Neutrophil (primary cell): ENCODE measurements at regions not wholly inside any gene's neighbourhood (a gene's known extent, or its start where the extent isn't known, plus 50 kb on each side); places are given as distances from the start of the nearest gene placed in this dataset.

Experiments
- H3K27ac ChIP-seq: fragments of 200-600 bp; sonication (generic); 2 replicates; pipeline ENCODE4 v1.5.1; 2016; ENCODE audit warnings: mild to moderate bottlenecking, moderate library complexity
- H3K27me3 ChIP-seq: fragments of 200-600 bp; sonication (generic); 2 replicates; pipeline ENCODE4 v1.6.0; 2016; ENCODE audit warnings: mild to moderate bottlenecking
- H3K36me3 ChIP-seq: fragments of 200-600 bp; sonication (generic); 2 replicates; pipeline ENCODE4 v1.5.1; 2017
- H3K4me1 ChIP-seq, 2 experiments: fragments of 200-600 bp in 1 of 2; sonication (generic) in 1 of 2; 1 replicate in 1 of 2; 2 replicates in 1 of 2; pipeline versions ENCODE4 v1.5.1 to v1.6.1; 2013 to 2016; ENCODE audit warnings: low read depth in 1 of 2, low read length in 1 of 2, mild to moderate bottlenecking in 1 of 2, moderate library complexity in 1 of 2; ENCODE audit not compliant: control insufficient read depth in 1 of 2, insufficient read depth in 1 of 2
- H3K4me3 ChIP-seq, 2 experiments: fragments of 200-600 bp in 1 of 2; sonication (generic) in 1 of 2; 1 replicate in 1 of 2; 2 replicates in 1 of 2; pipeline ENCODE4 v1.5.1; 2013 to 2016; ENCODE audit warnings: low read depth in 1 of 2, low read length in 1 of 2, mild to moderate bottlenecking in 1 of 2, moderate library complexity in 1 of 2
- H3K9me3 ChIP-seq: fragments of 200-600 bp; sonication (generic); 2 replicates; pipeline ENCODE4 v1.5.1; 2016
- CTCF ChIP-seq: fragments of 200-600 bp; sonication (generic); IDR thresholded peaks from 2 replicates; pipeline ENCODE4 v1.5.1; 2016; ENCODE audit warnings: antibody characterized with exemption

DNA sequence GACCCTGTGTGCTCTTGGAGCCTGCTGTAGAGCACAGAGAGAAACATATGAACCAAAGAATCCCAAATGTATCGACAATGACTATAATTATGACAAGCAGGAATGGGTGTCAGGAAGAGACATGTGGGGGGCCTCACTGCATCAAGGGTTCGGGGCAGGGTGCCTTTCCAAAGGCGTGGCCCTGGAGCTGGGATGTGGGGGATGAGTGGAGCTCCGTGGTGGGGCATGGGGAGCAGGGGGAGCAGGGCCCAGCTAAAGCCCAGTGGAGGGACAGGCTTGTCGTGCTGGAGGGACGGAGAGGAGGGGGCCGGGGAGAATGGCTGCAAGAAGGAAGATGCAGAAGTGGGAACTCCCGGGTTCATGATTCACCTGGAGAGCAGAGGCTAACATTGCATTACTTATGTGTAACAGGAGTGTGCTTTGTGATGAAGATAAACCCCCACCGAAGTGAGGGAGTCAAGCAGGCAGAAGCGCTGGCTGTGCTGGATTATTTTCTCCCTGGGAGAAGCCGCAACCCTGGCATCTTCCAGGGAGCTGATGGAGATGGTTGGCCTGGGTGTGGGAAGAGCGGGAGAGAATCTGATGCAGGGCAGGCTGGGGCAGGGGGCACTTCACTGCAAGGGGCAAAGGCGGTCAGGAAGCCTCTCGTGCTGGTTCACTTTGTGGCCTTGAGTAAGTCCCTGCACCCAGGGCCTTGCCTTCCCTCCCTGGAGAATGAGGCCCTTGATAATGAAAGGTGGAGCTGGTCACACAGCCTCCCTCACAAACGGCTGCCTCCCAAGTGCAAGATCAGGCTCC is 124.6 kb upstream of the RUNX3 start:
- Histone ChIP-seq H3K4me3 (no peak overlapping the region), H3K36me3 (no peaks in the 10 kb centered on the region), H3K27me3 (no peaks in the 10 kb centered on the region), H3K4me1 (no peaks in the 10 kb centered on the region), H3K9me3 (no peaks in the 10 kb centered on the region), H3K27ac (no peak overlapping the region)
- no peak for TF ChIP-seq CTCF

GRCh38 chr1:25053576-25054250 is 123.6 kb upstream of the RUNX3 start:
- H3K4me1 ChIP-seq: no peaks in the 10 kb centered on the region
- no peaks in the 10 kb centered on the region for H3K36me3 ChIP-seq
- TF ChIP-seq CTCF: no peak
- no peak overlapping the region for H3K27ac ChIP-seq
- no peak overlapping the region for H3K4me3 ChIP-seq
- H3K9me3 ChIP-seq: no peaks in the 10 kb centered on the region
- H3K27me3 ChIP-seq: no peaks in the 10 kb centered on the region

- no peak overlapping the region for H3K27ac ChIP-seq
- H3K4me3 ChIP-seq: no peak overlapping the region
- no peaks in the 10 kb centered on the region for H3K36me3 ChIP-seq
- no peaks in the 10 kb centered on the region for H3K4me1 ChIP-seq
- H3K9me3 ChIP-seq: no peaks in the 10 kb centered on the region
- TF ChIP-seq CTCF: no peak
- H3K27me3 ChIP-seq: no peaks in the 10 kb centered on the region
These were observed 121.8 kb upstream of the RUNX3 start for GRCh38 chr1:25051906-25052305.

DNA sequence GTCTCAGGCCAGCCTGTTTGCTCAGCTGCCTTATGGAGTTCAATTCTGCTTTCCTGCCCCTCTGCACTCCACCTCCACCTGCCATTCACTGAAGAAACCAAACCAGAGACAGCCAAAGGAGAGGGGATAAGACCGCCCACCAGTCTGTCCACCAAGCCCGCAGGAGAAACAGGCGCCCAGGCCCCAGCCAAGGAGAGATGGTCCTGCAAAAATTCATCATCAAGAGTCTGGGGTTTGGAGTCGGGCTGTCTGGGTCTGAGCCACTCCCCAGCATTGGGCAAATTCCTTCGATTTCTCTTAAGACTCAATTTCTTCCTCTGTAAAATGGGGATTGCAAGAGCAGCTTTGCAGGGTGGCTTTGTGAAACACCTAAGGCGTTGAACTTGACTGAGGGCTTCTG is 121.4 kb upstream of the RUNX3 start:
- Histone ChIP-seq H3K4me1 (no peaks in the 10 kb centered on the region), H3K27ac (no peak overlapping the region), H3K4me3 (no peak overlapping the region), H3K36me3 (no peaks in the 10 kb centered on the region), H3K9me3 (no peaks in the 10 kb centered on the region), H3K27me3 (no peaks in the 10 kb centered on the region)
- TF ChIP-seq CTCF: no peak

DNA sequence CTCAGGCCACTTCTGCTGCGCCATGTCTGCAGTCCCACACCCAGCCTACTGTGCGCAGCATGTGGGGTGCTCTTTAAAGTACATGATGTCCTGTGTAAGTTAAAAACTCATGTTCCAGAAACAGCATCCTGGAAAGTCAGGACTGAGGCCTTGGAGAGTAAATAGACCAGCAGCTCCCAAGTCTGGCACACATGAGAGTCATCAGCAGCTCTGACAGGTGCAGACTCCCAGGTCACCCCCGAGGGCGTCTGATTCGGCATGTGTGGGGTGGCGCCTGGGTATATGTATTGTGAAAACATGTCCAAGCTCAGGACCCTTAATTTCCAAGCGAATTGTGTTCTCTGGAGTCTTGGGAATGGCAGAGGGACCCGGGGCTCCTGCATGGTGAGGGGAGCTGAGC is 120.1 kb upstream of the RUNX3 start:
- H3K27ac ChIP-seq: no peak overlapping the region
- H3K27me3 ChIP-seq: no peaks in the 10 kb centered on the region
- no peaks in the 10 kb centered on the region for H3K9me3 ChIP-seq
- H3K4me3 ChIP-seq: no peak overlapping the region
- TF ChIP-seq CTCF: no peak
- no peaks in the 10 kb centered on the region for H3K36me3 ChIP-seq
- no peaks in the 10 kb centered on the region for H3K4me1 ChIP-seq
